OCI-LY7 (cell line): ENCODE measurements at regions not wholly inside any gene's neighbourhood (a gene's known extent, or its start where the extent isn't known, plus 50 kb on each side); places are given as distances from the start of the nearest gene placed in this dataset.

ENCODE experiments used
- EZH2phosphoT487 ChIP-seq: fragments of 200-600 bp; sonication (generic); IDR thresholded peaks from 2 replicates; pipeline ENCODE4 v1.6.1; 2018; ENCODE audit warnings: low read depth, borderline replicate concordance, mild to moderate bottlenecking, mixed run types, antibody characterized with exemption, low read length, moderate library complexity, mixed read lengths
- TF ChIP-seq, protein P1 (sequence below): fragments of 200-600 bp; sonication (generic); conservative IDR thresholded peaks from 2 replicates; pipeline ENCODE4 v1.5.1; 2014; ENCODE audit warnings: mild to moderate bottlenecking, antibody characterized with exemption, low read length, moderate library complexity, mixed read lengths

DNA sequence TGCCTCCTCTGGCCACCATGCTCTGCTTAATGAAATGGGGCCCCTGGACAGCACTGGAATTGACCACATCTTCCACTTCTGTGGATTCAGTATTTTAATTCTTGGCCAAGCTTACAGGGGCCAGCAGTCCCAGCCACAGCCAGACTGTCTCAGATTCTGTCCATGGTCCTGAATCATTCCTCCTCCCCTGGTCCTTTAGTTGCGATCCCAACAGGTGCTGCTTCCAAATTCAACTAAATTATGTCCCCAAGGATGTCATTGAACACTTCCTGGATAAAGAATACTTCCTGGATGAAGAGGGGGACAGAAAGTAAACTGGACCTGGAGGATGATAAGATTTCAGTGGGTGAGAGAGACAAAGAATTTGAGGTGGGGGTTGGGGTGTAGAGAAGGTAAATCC is 111.1 kb upstream of the FOXB1 start:
- TF ChIP-seq, protein P1, sequence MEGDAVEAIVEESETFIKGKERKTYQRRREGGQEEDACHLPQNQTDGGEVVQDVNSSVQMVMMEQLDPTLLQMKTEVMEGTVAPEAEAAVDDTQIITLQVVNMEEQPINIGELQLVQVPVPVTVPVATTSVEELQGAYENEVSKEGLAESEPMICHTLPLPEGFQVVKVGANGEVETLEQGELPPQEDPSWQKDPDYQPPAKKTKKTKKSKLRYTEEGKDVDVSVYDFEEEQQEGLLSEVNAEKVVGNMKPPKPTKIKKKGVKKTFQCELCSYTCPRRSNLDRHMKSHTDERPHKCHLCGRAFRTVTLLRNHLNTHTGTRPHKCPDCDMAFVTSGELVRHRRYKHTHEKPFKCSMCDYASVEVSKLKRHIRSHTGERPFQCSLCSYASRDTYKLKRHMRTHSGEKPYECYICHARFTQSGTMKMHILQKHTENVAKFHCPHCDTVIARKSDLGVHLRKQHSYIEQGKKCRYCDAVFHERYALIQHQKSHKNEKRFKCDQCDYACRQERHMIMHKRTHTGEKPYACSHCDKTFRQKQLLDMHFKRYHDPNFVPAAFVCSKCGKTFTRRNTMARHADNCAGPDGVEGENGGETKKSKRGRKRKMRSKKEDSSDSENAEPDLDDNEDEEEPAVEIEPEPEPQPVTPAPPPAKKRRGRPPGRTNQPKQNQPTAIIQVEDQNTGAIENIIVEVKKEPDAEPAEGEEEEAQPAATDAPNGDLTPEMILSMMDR, result no peak
- TF ChIP-seq EZH2phosphoT487, result no peak
